NT2/D1 (cell line): ENCODE measurements at regions not wholly inside any gene's neighbourhood (a gene's known extent, or its start where the extent isn't known, plus 50 kb on each side); places are given as distances from the start of the nearest gene placed in this dataset.
"Not testable (repeated sequence)": the region's sequence is repeated elsewhere in the genome, so short reads cannot be mapped to it uniquely, and the experiment has no call there.

Source experiments
- DNase-seq: peaks from one replicate; pipeline ENCODE4 v3.0.0-alpha.2; 2011; ENCODE audit warnings: low read depth, low spot score
- H3K27me3 ChIP-seq: 2 replicates; pipeline ENCODE4 v1.6.0; 2011; ENCODE audit warnings: mild to moderate bottlenecking; ENCODE audit not compliant: insufficient read length, insufficient read depth
- H3K36me3 ChIP-seq: 2 replicates; pipeline ENCODE4 v1.6.1; 2011; ENCODE audit warnings: mild to moderate bottlenecking, low read length, mixed read lengths; ENCODE audit not compliant: insufficient read depth, insufficient read length
- H3K4me1 ChIP-seq: 2 replicates; pipeline ENCODE4 v1.5.1; 2011; ENCODE audit not compliant: insufficient read depth, insufficient read length
- H3K4me3 ChIP-seq: 2 replicates; pipeline ENCODE4 v1.5.1; 2011; ENCODE audit warnings: low read depth; ENCODE audit not compliant: insufficient read length
- H3K9ac ChIP-seq: 2 replicates; pipeline ENCODE4 v1.6.0; 2011; ENCODE audit warnings: low read depth; ENCODE audit not compliant: insufficient read length
- H3K9me3 ChIP-seq: 2 replicates; pipeline ENCODE4 v1.5.1; 2011; ENCODE audit warnings: mild to moderate bottlenecking, low read length; ENCODE audit not compliant: insufficient read depth

DNA sequence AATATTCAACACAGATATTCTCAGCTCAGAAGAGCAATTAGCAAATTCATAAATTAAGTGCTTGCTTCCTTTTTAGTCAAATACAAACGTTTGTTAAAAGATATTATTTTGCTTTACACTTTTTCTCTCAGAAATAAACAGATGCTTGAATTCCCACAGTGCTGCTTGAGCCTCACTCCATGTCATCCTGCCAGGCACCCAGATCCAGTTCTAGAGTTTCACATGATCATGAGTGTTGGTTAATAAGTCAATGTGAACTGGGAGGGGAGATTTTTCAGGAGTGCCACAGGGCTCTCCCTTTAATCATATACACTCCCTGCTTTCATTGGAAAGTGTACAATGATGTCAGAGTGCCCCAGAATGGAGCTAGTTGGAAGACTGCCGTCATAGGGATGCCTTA, 69.7 kb upstream of the TP53BP2 start:
- not testable (repeated sequence) for H3K27me3 ChIP-seq, H3K36me3 ChIP-seq, H3K9ac ChIP-seq, DNase-seq, H3K4me1 ChIP-seq, H3K4me3 ChIP-seq, H3K9me3 ChIP-seq

DNA sequence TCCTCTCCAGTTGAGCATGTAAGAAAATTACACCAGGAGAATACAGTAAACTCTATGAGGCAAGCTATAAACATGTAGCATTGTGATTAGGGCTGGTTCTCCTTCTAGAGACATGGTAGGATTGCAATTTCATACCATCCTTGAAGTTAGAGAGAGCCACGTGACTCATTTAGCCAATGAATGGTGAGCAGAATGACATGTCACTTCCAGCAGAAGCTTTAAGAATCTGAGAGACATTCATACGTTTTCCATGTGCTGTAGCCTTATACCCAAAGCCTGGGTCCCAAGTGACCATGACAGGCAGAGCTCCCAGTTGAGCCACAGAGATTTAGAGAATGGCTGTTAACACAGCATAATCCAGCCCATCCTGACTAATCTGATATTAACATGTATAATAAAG, 68.0 kb upstream of the TP53BP2 start:
- H3K9ac ChIP-seq, H3K27me3 ChIP-seq, H3K4me3 ChIP-seq, H3K36me3 ChIP-seq, H3K4me1 ChIP-seq, DNase-seq, H3K9me3 ChIP-seq: not testable (repeated sequence)

DNA sequence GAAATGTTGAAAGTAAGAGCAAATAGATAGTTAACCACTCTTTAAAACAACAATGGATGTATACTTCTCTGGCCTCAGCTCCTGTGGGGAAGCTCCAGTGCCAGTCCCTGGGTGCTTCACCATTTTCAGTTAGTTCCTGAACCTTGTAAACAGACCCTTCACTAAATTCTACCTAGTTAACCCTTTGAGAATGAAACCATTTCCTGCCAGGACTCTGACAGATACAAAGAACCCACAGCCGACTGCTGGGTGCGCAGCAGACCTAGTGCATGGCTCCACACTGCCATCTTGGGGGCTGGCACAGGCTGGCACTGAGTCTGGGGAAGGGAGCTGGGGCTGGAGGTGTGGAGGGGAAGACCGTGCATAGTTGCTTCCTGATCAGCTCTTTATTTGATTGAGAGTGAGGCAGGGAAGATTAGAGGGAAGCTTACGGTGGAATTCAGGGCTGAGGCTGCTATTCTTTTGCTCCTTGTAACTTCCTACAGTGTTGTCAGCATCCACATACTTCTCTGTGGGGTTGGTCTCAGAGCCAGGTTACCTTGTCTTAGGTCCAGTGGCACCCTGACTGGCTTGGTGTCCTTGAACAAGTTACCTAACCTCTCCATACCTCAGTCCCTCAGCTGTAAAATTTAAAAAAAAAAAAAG, 62.3 kb upstream of the TP53BP2 start:
- not testable (repeated sequence) for H3K27me3 ChIP-seq, DNase-seq, H3K9me3 ChIP-seq, H3K36me3 ChIP-seq, H3K9ac ChIP-seq, H3K4me3 ChIP-seq, H3K4me1 ChIP-seq

DNA sequence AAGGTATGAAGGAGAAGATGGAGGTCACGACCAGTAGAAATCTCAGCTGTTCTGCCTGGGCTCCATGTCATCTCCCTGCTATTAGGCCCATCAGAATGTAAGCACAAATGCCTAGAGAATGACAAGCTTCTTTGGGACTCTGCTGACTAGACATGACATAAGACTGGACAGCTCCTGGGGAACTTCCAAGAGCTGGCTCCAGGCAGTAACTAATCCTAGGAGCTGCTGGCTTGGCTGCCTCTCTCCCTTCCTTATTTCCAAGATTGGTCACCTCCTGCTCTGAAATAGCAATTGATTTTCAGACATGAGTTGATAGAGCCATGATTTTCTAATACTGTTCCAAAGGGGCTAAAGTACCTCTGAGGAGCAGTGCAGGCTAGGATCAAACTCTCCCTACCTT, 57.5 kb upstream of the TP53BP2 start:
- H3K9me3 ChIP-seq, DNase-seq: not testable (repeated sequence)

DNA sequence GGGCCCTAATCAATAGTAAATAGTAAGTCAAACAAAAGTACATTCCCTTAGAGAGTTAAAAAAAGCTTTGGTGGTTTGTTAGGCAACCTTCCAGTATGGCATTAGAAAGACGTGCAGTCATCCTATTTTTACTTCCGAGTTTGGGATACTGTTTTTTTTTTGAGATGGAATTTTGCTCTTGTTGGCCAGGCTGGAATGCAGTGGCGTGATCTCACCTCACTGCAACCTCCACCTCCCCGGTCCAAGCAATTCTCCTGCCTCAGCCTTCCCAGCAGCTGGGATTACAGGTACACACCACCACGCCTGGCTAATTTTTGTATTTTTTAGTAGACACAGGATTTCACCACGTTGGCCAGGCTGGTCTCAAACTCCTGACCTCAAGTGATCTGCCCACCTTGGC, 54.0 kb upstream of the TP53BP2 start:
- H3K9me3 ChIP-seq, DNase-seq, H3K4me1 ChIP-seq, H3K9ac ChIP-seq, H3K27me3 ChIP-seq, H3K4me3 ChIP-seq, H3K36me3 ChIP-seq: not testable (repeated sequence)

More for the DNA sequence above, 57.5 kb upstream of the TP53BP2 start:
- not testable (repeated sequence) for H3K27me3 ChIP-seq, H3K9ac ChIP-seq, H3K36me3 ChIP-seq, H3K4me3 ChIP-seq, H3K4me1 ChIP-seq

DNA sequence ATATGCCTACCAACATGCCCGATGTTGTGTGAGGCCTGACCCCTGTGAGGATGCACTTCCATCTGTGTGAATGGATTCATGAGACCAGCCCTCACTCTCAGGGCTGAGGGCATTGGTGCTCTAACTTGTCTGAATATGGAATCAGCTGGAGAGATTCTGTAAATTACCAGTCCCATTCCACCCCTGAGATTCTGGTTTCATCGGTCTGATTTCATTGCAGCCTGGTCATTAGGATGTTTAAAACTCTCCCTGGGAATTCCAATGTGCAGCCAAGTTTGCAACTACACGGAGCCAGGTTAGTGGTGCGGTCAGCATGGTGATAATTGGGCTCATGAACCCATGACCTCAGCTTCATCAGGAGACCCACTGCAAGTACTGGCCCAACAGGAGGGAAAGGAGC, 51.4 kb upstream of the TP53BP2 start:
- DNase-seq, H3K9ac ChIP-seq, H3K4me3 ChIP-seq, H3K36me3 ChIP-seq, H3K9me3 ChIP-seq, H3K4me1 ChIP-seq, H3K27me3 ChIP-seq: not testable (repeated sequence)

DNA sequence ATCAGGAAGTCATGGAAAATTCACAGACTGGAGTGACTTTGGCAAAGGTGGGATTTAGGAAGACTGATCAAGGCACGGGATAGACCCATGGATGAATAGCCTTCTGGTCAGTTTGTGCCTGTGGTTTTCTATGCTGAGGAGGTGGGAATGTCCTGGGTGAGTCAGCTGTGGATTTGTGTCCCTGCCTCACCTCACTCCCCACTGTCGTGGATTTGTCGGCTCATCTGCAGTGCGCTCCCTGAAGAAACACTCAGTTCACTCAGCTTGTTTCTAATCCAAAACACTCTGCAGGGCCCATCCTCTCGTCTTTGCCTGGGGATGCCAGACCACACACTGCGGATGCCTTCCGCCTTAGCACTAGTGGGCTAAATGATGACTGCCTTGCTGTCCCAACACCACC, 50.2 kb upstream of the TP53BP2 start:
- not testable (repeated sequence) for H3K36me3 ChIP-seq, H3K4me1 ChIP-seq, H3K4me3 ChIP-seq, DNase-seq, H3K27me3 ChIP-seq, H3K9ac ChIP-seq, H3K9me3 ChIP-seq
